ENCODE measurements at regions not wholly inside any gene's neighbourhood (a gene's known extent, or its start where the extent isn't known, plus 50 kb on each side); places are given as distances from the start of the nearest gene placed in this dataset.

DNA sequence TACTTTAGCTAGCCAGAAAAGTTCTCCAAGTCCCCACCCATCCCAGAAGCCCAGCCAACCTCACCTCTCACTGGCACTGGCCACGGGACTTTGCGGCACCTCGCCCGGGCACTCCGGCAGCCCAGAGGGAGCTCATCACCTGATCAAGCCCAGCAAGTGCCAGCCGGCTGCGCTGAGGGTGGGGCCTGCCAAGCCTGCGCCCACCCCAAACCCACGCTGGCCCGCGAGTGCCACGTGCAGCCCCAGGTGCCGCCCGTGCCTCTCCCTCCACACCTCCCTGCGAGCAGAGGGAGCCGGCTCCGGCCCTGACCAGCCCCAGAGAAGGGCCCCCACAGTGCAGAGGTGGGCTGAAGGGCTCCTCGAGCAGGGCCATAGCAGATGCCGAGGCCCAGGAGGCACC, 585.0 kb upstream of the HS6ST1 start:
- CTCF ChIA-PET, result no interaction called here
- POLR2A ChIA-PET, result no interaction called here

DNA sequence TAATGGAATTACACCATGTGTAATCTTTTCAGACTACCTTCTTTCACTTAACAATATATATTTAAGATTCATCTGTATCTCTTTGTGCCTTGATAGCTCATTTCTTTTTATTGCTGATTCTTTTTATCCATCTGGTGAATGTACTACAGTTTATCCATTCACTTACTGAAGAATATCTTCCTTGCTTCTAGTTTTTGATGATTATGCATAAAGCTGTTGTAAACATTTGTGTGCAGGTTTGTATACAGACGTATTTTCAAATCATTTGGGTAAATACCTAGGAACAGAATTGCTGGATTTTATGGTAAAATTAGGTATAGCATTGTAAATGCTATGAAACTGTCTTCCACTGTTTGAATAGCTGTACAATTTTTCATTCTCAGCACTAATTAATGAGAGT, 592.6 kb upstream of the HS6ST1 start:
- TF ChIP-seq, protein P1, sequence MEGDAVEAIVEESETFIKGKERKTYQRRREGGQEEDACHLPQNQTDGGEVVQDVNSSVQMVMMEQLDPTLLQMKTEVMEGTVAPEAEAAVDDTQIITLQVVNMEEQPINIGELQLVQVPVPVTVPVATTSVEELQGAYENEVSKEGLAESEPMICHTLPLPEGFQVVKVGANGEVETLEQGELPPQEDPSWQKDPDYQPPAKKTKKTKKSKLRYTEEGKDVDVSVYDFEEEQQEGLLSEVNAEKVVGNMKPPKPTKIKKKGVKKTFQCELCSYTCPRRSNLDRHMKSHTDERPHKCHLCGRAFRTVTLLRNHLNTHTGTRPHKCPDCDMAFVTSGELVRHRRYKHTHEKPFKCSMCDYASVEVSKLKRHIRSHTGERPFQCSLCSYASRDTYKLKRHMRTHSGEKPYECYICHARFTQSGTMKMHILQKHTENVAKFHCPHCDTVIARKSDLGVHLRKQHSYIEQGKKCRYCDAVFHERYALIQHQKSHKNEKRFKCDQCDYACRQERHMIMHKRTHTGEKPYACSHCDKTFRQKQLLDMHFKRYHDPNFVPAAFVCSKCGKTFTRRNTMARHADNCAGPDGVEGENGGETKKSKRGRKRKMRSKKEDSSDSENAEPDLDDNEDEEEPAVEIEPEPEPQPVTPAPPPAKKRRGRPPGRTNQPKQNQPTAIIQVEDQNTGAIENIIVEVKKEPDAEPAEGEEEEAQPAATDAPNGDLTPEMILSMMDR (IDR thresholded peaks at IDR 0.05; ENCODE audit: low read depth, low read length), result no peak
- Histone ChIP-seq H3K9me3 (ENCODE audit: control insufficient read depth, insufficient read depth, low read length) (no peaks in the 10 kb centered on the region), H3K27ac (ENCODE audit: low read depth, low read length) (no peak overlapping the region), H3K4me3 (ENCODE audit: low read depth, low read length) (no peak overlapping the region), H3K27me3 (ENCODE audit: control insufficient read depth, insufficient read depth, low read length) (no peaks in the 10 kb centered on the region)
- no peak for DNase-seq (ENCODE audit: low read depth, low spot score)
- ChIA-PET POLR2A (no interaction called here), CTCF (no interaction called here)

More for the DNA sequence above, 585.0 kb upstream of the HS6ST1 start:
- no peak for DNase-seq (ENCODE audit: low read depth, low spot score)
- no peak overlapping the region for H3K4me3 ChIP-seq (ENCODE audit: low read depth, low read length)
- H3K27me3 ChIP-seq (ENCODE audit: control insufficient read depth, insufficient read depth, low read length), result no peaks in the 10 kb centered on the region
- peaks cover 25% of the 10 kb centered on the region for H3K9me3 ChIP-seq (ENCODE audit: control insufficient read depth, insufficient read depth, low read length)
- no peak overlapping the region for H3K27ac ChIP-seq (ENCODE audit: low read depth, low read length)
- TF ChIP-seq, protein P1 (IDR thresholded peaks at IDR 0.05; ENCODE audit: low read depth, low read length), result no peak

DNA sequence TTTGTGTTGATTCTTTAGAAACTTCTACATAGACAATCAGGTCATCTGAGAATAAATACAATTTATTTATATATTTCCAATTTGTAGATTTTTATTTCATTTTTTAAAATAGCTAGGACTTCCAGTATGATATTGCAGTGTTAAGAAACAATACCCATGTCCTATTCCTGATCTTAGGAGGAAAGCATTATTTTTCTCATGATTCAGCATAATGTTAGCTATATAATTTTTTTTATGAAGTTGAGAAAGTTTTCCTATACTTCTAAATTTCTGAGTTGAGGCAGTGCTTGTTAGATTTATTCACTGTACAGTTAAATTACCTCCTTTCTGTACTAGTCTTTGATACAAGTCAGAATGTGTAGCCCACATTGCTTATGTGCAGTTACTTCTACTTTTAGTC, 595.7 kb upstream of the HS6ST1 start:
- no peak overlapping the region for H3K4me3 ChIP-seq (ENCODE audit: low read depth, low read length)
- TF ChIP-seq, protein P1 (IDR thresholded peaks at IDR 0.05; ENCODE audit: low read depth, low read length), result no peak
- CTCF ChIA-PET, result no interaction called here
- POLR2A ChIA-PET, result no interaction called here
- H3K27me3 ChIP-seq (ENCODE audit: control insufficient read depth, insufficient read depth, low read length), result no peaks in the 10 kb centered on the region
- H3K9me3 ChIP-seq (ENCODE audit: control insufficient read depth, insufficient read depth, low read length), result no peaks in the 10 kb centered on the region
- H3K27ac ChIP-seq (ENCODE audit: low read depth, low read length), result no peak overlapping the region
- DNase-seq (ENCODE audit: low read depth, low spot score), result no peak

DNA sequence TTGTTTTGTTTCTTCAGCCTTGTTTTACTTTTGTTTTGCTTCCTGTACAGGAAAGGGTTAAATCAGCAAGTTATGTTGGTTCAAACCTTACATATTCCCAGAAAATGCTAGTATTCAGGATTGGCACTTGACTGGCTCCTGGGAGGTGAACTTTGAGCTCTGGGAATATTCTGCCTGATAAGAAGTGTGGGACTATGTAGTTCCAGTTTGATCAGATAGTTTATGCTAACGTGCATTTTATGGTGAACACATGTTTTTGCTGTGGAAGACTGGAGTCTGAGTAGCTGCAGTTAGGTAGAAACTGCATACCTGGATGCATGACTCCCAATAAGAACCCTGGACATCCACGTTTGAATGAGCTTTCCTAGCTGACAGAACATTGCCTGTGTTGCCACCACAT, 603.1 kb upstream of the HS6ST1 start:
- Histone ChIP-seq H3K27me3 (ENCODE audit: control insufficient read depth, insufficient read depth, low read length) (no peaks in the 10 kb centered on the region), H3K27ac (ENCODE audit: low read depth, low read length) (no peak overlapping the region), H3K9me3 (ENCODE audit: control insufficient read depth, insufficient read depth, low read length) (no peaks in the 10 kb centered on the region), H3K4me3 (ENCODE audit: low read depth, low read length) (no peak overlapping the region)
- CTCF ChIA-PET, result no interaction called here
- TF ChIP-seq, protein P1 (IDR thresholded peaks at IDR 0.05; ENCODE audit: low read depth, low read length), result no peak
- POLR2A ChIA-PET, result no interaction called here
- no peak for DNase-seq (ENCODE audit: low read depth, low spot score)

DNA sequence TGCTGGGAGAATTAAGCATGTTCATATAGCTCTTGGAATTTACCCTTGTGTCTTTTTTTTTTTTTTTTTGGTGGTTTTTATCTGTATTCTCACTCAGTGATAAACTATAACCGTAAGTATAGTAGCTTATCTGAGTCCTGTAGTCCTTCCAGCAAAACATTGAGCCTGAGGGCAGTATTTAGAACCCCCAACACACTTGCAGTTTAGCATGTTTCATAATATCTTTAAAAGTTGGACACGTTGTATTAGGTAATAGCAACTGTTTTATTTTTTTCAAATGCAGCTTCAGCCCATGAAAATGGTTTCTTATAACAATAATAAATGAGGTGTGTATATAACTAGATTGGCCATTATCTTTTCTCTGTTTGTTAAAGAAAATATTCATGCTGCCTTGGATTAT, 603.5 kb upstream of the HS6ST1 start:
- Histone ChIP-seq H3K4me3 (ENCODE audit: low read depth, low read length) (no peak overlapping the region), H3K9me3 (ENCODE audit: control insufficient read depth, insufficient read depth, low read length) (no peaks in the 10 kb centered on the region)
- POLR2A ChIA-PET, result no interaction called here

More for the DNA sequence above, 603.5 kb upstream of the HS6ST1 start:
- TF ChIP-seq, protein P1 (IDR thresholded peaks at IDR 0.05; ENCODE audit: low read depth, low read length), result no peak
- Histone ChIP-seq H3K27ac (ENCODE audit: low read depth, low read length) (no peak overlapping the region), H3K27me3 (ENCODE audit: control insufficient read depth, insufficient read depth, low read length) (no peaks in the 10 kb centered on the region)
- DNase-seq (ENCODE audit: low read depth, low spot score), result no peak
- CTCF ChIA-PET, result no interaction called here

Measured in AG04450 (cell line).